NCI-H2171 treated with DMSO at 0.1 percent for 48 hours (cell line): ENCODE measurements at regions not wholly inside any gene's neighbourhood (a gene's known extent, or its start where the extent isn't known, plus 50 kb on each side); places are given as distances from the start of the nearest gene placed in this dataset.

Experiments
- DNase-seq: peaks from one replicate; lab custom pipeline; 2025; lab: John Stamatoyannopoulos, UW

DNA sequence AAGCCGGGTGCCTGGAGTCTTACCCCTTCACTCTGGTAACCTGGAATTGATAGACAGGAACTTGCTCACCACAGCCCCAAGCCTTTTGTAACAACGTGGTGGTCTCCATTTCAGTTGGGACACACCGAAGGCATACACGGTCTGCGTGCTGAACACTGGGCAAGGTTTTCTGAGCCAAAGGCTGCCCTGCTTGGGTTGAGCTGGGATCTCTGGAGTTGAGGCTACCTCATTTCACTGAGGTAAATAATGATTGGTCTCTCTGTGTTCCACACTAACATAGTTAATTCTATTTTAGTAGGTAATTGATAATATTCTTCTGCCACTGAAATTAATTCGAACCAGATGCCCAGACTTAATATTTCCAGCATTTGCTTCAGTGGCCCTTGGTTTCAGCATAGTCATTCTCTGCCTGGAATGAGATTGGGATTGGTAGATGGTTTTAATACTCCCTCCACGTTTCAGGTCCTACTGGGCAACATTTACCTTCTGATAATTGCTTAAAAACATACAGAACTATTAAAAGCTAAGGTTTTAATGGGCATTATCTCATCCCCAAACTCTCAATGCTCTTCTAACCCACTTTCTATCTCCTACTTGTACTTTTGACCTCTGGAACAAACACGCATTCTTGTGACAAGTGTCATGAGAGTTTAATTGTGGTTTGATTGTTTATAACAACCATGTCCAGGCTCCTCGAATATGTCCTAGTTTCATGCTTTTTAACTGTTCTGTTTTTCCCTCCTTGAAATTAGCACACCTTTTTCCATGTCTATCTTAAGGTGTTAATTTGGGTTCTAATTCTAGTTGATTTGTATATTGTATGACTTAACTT, 202.3 kb upstream of the KLF6 start:
- DNase-seq: no peak

- no peak for DNase-seq
These were observed 201.6 kb upstream of the KLF6 start for GRCh38 chr10:3986493-3987142.

- DNase-seq: no peak
These were observed 197.9 kb upstream of the KLF6 start for GRCh38 chr10:3982746-3983442.

DNA sequence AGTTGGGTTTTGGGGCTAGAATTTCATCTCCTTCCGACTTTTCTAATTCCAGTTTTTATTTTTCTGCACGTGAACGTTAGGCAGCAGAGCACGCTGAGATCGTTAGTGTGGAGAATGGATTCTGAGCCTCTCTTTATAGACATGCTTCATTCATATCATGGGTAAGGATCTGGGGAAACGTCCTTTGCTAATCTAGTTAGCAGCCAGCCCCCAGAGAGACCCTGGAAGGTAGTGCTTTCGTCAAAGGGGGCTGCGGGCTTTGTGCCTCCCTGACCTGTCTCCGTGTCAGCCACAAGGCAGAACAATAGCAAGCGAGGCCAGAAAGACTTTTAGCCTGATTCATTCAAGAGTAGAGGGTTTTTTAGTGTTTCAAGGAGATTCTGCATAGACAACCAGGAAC, 196.3 kb upstream of the KLF6 start:
- DNase-seq: no peak

DNA sequence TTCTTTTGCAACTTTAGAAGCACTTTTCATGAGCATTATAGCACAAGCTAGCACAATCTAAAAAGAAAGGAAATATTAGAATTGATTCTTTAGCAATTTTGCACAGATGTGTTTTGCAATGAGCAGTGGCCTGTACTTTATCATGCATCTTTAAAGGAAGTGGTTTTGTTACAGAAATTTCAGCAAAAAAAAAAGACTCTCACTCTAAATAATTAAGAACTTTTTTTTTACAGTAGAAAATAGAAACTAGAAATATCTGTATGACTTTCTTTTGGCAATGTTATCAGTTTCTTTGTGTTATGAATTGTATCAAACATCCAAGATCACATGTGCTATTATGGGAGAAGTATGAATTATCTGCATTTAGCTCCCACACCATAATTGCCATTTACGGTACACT, 195.7 kb upstream of the KLF6 start:
- DNase-seq: no peak

DNA sequence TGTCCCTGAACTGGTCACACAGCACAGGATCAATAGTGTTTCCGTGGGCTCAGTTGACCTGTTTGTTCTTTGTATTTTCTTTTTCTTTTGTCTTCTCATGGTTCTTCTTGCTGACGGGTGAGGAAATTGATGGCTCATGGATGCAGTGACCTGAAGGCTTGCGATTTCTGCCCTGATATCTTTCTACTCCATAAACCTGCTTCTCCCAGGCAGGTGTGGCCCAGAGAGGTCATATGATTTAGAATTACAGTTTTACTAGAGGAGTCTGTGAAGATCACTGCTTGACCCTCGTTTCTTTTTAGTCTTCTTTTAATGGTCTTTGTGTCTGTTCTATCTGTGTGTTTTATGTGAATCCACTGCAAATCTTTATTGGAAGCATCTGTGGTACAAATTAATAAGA, 195.1 kb upstream of the KLF6 start:
- DNase-seq: no peak

GRCh38 chr10:3978761-3979160, 193.8 kb upstream of the KLF6 start:
- no peak for DNase-seq

DNA sequence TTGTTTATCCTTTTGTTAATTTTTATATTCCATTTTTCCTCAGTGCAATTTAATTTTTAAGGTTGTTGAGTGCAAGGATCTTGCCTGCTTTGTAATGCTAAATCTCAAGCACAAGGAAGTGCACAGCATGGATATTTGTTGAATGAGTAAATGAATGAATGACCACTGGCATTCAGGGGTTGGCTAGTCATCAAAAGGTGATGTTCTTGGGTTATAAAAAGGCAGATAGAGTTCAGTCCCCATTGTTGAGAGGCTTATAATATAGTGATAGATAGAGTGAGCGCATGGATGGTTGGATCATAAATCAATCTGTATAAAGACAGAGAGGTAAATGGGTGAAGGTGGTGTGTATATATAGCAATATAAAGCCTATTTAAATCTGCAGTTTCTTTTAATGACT, 193.2 kb upstream of the KLF6 start:
- DNase-seq: no peak

DNA sequence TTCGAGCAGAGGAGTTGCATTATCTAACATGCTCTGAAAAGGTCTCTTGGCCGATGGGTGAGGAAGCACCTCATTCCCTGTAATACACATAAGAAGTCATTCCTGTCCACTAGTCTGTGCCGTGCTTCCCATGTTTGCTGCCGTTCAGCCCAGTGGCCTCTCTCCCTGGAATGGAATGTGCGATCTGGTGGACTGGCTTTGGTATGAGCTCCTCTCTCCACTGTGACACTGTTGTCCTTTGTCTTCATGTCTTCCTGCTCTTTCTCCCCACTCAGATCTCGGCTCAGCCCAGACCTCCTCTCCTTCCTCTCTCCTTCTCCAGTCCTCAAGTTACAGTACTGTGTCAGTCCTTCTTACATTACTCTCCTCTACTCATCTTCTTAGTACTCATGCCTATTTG, 192.8 kb upstream of the KLF6 start:
- no peak for DNase-seq

- no peak for DNase-seq
These were observed 191.7 kb upstream of the KLF6 start for GRCh38 chr10:3976718-3977117.

- no peak for DNase-seq
These were observed 191.2 kb upstream of the KLF6 start for GRCh38 chr10:3976171-3976570.

- DNase-seq: no peak
These were observed 190.0 kb upstream of the KLF6 start for GRCh38 chr10:3975016-3975415.

DNA sequence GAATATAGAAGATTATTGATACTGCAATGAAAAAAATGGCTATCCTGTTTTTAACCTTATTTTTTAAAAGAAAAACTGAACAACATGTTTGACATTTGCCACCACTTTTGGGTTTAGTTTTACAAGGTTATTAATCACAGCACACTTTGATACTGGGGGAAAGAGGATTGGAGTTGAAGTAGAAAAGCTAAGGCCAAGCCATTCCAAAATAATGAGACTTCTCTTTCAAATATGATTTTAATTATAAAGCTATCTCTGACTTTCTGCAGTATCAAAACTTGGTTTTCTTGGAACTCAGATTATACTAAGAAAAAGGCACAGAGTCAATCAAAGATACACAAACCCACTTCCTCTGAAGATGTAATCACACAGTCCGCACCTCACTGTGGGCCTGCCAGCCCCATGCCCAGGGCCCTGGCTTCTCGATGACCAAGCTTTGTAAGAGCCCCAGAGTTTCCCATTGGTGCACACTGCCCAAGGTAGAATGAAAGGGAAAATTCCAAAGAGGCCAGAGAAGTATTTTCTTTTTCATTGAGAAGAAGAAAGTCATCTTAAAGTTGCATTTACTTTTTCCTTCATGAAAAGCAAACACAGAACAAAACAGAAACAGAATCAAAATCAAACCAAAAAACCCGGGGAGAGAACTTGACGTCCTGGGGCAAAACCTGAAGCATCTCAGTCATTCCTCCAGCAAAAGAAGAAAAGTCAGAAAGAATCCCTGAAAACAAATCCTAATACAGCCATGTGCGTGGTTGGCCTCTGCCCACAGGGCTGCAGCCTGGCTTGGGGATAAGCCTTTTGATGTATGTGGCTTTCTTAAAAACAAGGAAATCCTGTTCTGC, 187.7 kb upstream of the KLF6 start:
- DNase-seq: no peak

GRCh38 chr10:3971713-3972112, 186.7 kb upstream of the KLF6 start:
- DNase-seq: no peak

GRCh38 chr10:3969876-3970666, 185.1 kb upstream of the KLF6 start:
- no peak for DNase-seq

GRCh38 chr10:3968727-3969126, 183.7 kb upstream of the KLF6 start:
- DNase-seq: no peak

GRCh38 chr10:3964516-3964915, 179.5 kb upstream of the KLF6 start:
- no peak for DNase-seq

- peak; percentile 9 for DNase-seq
These were observed 178.2 kb upstream of the KLF6 start for GRCh38 chr10:3963191-3963673.

DNA sequence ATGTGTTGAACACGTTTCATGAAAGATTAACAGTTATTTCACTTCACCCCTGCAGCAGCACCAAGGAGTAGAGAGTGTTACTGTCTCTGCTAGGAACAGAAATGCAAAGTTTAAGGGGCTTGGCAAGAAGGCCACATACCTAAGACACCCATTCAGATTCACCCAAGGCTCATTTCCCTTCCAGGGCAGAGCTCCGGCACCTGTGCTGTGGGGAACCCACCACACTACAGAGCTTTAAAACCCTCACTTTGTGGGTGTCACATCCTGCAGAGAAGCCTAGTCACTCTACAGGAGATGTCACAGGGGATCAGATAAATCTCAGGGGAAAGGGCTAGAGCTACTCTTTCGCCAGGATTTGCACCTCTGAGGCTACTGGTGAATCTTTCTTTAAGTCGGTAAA, 176.1 kb upstream of the KLF6 start:
- no peak for DNase-seq

DNA sequence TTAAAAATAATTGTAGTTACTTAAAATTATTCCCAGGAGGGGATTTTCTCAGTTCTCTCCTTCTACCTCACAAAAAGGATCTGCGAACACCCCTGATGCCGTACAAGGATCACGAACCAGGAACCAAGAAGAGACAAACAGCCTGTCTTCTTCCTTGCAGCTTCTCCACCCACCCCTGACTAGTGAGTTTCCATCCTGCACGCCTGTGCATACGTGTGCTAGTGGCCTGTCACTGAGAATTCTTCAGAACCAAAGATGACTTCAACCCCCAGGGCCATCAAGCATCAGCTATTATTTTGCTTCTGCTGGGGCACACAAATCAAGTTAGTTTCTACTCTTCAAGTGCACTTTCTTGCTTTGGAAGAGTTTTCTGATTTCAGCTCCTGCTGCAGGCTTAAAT, 175.5 kb upstream of the KLF6 start:
- DNase-seq: no peak
